RPMI8226 (cell line): ENCODE measurements at regions not wholly inside any gene's neighbourhood (a gene's known extent, or its start where the extent isn't known, plus 50 kb on each side); places are given as distances from the start of the nearest gene placed in this dataset.
A peak's percentile ranks its signal among the peaks of the same experiment; 100 is the strongest.

ENCODE experiments used
- DNase-seq: peaks from one replicate; pipeline ENCODE4 v3.0.0-alpha.2; 2015

DNA sequence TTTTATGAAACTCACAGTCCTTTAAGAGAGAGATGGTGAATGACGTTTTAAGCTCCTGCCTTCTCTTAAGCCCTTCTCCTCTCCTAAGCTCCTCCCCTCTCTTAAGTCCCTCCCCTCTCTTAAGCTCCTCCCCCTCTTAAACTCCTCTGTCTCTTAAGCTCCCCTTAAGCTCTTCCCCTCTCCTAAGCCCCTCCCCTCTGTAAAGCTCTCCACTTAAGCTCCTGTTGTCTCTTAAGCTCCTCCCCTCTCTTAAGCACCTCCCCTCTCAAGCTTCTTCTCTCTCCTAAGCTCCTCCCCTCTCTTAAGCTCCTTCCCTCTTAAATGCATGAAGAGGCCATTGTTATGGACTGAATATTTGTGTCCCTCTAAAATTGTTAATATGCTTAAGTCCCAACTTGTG is 1180.6 kb upstream of the AUTS2 start:
- peak; percentile 65 for DNase-seq

GRCh38 chr7:68420342-68421192 is 1177.7 kb upstream of the AUTS2 start:
- peak; percentile 2 for DNase-seq

GRCh38 chr7:68421712-68422111 is 1176.6 kb upstream of the AUTS2 start:
- DNase-seq: no peak

DNA sequence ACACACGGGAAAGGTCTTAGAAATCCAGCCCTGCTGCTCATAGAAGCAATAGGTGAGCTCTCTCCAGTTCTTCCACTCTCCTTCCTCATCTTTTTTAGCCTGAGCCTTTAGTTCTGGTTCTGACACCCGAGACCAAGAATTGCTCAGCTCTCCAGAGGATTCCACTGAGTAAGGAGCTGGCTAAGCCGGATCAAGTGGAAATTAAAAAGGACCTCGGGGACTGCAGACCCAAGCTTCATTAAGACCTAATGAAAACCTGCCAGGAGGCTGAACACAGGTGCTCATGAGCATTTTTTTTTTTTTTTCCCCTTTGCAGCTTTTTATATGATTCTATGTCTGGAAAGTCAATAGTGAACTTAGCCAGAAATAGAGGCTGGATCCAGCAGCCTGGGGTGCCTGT is 1176.0 kb upstream of the AUTS2 start:
- no peak for DNase-seq

DNA sequence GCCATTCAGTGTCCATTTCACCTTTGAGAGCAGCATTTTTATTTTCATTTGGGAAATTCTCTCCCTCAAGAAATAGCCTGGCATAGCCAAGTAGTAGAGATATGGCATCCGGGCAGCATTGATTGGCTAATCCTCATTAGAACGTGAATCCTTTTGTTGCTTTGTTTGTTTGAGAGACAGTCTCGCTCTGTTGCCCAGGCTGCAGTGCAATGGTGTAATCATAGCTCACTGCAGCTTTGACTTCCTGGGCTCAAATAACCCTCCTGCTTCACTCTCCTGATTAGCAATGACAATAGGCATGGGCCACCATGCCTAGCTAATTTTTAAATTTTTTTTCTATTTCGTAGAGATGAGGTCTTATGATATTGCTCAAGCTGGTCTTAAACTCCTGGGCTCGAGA is 1174.9 kb upstream of the AUTS2 start:
- DNase-seq: no peak

- DNase-seq: no peak
Observed at GRCh38 chr7:68424658-68425297, 1173.5 kb upstream of the AUTS2 start.

DNA sequence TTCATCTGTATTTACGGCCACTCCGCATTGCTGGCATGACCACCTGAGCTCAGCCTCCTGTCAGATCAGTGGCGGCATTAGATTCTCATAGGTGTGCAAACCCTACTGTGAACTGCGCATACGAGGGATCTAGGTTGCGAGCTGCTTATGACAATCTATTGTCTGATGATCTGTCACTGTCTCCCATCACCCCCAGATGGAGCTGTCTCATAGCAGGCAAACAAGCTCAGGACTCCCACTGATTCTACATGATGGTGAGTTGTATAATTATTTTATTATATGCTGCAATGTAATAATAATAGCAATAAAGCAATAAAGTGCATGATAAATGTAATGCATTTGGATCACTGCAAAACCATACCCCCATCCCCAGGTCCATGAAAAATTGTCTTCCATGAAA is 1172.9 kb upstream of the AUTS2 start:
- DNase-seq: peak; percentile 47

GRCh38 chr7:68429411-68430117 is 1168.7 kb upstream of the AUTS2 start:
- no peak for DNase-seq

GRCh38 chr7:68432585-68432984 is 1165.7 kb upstream of the AUTS2 start:
- peak; percentile 85 for DNase-seq

DNA sequence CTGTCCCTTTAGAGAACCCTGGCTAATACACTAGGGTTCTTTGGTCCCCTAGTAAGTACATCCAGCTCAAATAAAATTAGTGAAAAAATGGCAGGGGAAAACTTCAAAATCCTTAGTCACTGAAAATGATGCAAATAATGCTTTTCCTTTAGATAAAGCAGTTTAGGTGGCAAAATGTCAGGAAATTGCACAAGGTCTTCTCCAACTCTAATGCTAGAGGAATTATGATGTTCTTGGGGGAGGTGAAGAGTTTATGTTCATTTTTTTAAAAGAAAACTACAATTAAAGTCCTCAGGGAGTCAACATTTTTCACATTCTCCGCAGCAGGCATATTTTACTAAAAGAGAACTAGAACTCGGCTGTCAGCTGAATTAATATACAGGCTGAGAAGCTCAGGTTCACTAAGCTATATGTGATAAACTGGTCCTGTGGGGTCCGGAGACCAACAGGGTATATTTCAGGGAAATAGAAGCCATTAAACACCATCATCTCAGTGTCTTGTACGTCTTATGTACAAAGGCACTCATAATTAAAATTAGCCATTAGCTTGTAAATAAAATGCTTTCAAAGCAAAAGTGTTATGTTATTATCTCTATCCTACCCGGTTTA is 1164.7 kb upstream of the AUTS2 start:
- no peak for DNase-seq

- peak; percentile 82 for DNase-seq
Observed at GRCh38 chr7:68434857-68435256, 1163.4 kb upstream of the AUTS2 start.

GRCh38 chr7:68438016-68438415 is 1160.3 kb upstream of the AUTS2 start:
- DNase-seq: no peak

GRCh38 chr7:68438811-68439210 is 1159.5 kb upstream of the AUTS2 start:
- no peak for DNase-seq

- no peak for DNase-seq
Observed at GRCh38 chr7:68439897-68440296, 1158.4 kb upstream of the AUTS2 start.

DNA sequence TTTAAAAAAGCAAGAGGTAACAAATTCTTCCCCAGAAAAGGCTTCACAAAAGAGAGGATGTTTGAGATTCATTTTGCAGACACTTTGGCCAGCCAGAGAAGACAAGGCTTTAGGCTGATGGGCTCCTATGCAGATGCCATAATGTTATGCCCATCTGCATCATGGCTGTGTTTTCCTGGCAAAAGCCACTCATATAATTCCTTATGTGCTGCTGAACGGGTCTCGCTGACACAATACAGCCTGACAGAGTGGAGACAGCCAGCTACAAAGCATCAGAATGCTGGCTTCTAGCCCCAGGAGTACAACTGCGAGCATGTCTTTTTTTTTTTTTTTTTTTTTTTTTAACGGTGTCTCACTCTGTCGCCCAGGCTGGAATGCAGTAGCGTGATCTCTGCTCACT is 1157.4 kb upstream of the AUTS2 start:
- DNase-seq: peak; percentile 38

DNA sequence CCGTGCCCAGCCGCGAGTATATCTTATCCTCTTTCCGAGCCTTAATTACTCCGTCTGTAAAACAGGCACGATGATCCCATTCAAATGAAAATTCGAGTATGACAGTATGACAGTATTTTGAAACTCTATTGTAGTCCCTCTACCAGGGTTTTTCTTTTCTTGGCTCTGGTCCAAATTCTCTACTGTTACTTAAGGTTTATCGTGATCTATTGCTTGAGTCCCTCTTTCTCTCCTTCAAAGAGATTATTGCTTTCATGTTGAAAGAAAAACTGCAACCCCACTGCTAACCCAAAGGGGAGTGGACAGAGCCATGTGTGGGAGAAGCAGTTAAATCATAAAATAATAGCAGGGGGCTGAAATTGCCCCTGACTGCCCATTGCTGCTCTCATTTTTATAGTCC is 1156.6 kb upstream of the AUTS2 start:
- peak; percentile 51 for DNase-seq

DNA sequence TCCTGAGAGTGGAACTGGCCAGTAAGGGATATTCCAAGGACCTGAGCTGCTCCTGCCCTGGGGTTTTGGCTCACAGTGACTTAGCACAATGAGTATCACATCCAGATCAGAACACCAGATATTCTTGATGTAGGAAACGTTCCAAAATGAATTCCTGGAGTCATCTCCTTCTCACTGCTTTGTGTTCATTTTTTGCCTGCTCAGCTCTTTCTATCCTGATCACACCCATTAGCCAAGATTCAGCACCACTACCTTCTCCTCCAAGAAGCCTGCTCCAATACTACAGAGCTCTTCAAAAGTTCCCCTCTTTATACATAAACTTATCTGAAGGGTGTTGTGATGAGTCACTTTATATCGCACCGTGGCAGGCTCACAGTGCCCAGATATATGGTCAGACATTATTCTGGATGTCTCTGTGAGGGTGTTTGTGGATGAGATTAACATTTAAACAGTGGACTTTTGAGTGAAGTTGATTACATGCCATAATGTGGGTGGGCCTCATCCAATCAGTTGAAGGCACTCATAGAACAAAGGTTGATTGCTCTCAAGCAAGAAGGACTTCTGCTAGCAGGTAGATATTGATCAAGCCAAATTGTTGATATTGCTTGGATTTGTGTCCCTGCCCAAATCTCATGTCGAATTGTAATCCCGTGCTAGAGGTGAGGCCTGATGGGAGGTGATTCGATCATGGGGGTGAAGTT is 1155.2 kb upstream of the AUTS2 start:
- DNase-seq: no peak

DNA sequence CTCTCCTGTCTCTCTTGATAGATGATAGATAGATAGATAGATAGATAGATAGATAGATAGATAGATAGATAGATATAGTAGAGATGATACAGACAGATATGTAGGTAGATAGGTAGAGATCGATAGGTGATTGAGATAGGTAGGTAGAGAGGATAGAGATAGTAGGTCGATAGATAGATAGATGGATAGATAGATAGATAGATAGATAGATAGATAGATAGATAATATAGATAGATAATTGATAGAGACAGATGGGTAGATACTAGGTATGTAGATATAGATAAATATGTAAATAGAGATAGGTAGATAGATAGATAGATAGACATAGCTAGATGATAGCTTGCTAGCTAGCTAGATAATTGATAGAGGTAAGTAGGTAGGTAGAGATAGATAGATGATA is 1154.2 kb upstream of the AUTS2 start:
- no peak for DNase-seq

- no peak for DNase-seq
Observed at GRCh38 chr7:68444956-68445355, 1153.3 kb upstream of the AUTS2 start.

- no peak for DNase-seq
Observed at GRCh38 chr7:68446183-68446582, 1152.1 kb upstream of the AUTS2 start.

GRCh38 chr7:68449099-68449498 is 1149.2 kb upstream of the AUTS2 start:
- no peak for DNase-seq

- no peak for DNase-seq
Observed at GRCh38 chr7:68449816-68450215, 1148.5 kb upstream of the AUTS2 start.

DNA sequence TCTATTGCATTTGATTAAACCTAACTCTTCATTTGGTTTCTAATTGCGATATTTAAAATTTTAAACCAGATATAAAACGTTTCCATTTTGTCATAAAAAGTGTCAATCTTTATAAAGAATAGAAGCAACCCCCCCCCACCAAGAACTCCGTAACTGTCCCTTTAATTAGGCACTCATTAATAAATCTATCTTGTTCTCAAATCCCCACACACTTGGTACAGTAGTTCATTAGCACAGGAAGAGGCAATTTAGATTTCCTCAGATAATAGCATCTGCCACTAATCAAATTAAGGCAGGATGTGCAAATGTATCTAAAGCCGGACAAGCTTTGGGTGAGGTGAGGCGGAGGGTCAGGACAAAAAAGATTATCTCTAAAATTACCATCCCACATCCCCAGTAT is 1143.3 kb upstream of the AUTS2 start:
- DNase-seq: no peak
